Activated T-cell treated with anti-CD3 and anti-CD28 coated beads, Interleukin-2, amount 50 U/mL, for 24 hours (primary cell): ENCODE measurements at regions not wholly inside any gene's neighbourhood (a gene's known extent, or its start where the extent isn't known, plus 50 kb on each side); places are given as distances from the start of the nearest gene placed in this dataset.
"Not testable (repeated sequence)": the region's sequence is repeated elsewhere in the genome, so short reads cannot be mapped to it uniquely, and the experiment has no call there.

Experiments used
- DNase-seq: peaks from one replicate; pipeline ENCODE4 v3.0.0-alpha.2; 2020
- H3K27ac Mint-ChIP-seq: 2 replicates; pipeline ENCODE4 v1.8.0; 2020; ENCODE audit warnings: mild to moderate bottlenecking, mixed read lengths
- H3K27me3 Mint-ChIP-seq: 2 replicates; pipeline ENCODE4 v1.8.0; 2020; ENCODE audit warnings: mixed read lengths
- H3K36me3 Mint-ChIP-seq: 2 replicates; pipeline ENCODE4 v1.8.0; 2020; ENCODE audit warnings: low read depth, mixed read lengths
- H3K4me1 Mint-ChIP-seq: 2 replicates; pipeline ENCODE4 v1.8.0; 2020; ENCODE audit warnings: low read depth, mixed read lengths
- H3K4me3 Mint-ChIP-seq: 2 replicates; pipeline ENCODE4 v1.8.0; 2020; ENCODE audit warnings: mild to moderate bottlenecking, moderate library complexity, mixed read lengths
- H3K9me3 Mint-ChIP-seq: 2 replicates; pipeline ENCODE4 v1.8.0; 2020; ENCODE audit warnings: mixed read lengths

DNA sequence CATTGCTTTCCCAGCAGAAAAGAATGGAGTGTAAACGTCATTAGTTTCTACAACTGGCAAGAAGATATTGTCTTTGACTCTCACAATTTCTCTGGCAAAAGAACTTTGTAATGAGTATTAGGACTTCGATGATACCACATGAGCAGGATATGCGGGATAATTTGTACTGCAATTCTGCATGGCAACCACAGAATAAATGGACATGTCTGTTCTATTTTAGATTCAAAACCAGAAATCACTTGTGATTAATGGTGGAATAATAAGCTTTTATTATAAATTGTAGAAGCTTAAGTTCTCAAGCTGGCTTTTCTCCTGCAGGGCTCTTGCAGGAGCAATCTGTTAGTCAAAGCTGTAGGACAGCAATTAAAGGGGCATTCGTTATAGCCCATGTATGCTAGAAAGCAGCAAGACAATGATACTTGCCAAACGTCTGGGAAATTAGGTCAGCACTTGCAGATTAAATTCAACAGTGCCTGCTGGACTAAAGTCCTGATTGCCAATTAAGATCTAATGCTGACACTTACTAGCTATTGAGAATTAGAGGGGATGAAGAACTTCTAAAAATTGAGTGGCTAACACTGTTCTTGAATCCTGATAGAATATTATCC, 177.9 kb downstream of the PTH2R start:
- Mint-ChIP-seq H3K27ac (no peak overlapping the region), H3K4me3 (no peak overlapping the region), H3K27me3 (no peaks in the 10 kb centered on the region), H3K9me3 (no peaks in the 10 kb centered on the region), H3K36me3 (no peaks in the 10 kb centered on the region), H3K4me1 (no peaks in the 10 kb centered on the region)
- no peak for DNase-seq

DNA sequence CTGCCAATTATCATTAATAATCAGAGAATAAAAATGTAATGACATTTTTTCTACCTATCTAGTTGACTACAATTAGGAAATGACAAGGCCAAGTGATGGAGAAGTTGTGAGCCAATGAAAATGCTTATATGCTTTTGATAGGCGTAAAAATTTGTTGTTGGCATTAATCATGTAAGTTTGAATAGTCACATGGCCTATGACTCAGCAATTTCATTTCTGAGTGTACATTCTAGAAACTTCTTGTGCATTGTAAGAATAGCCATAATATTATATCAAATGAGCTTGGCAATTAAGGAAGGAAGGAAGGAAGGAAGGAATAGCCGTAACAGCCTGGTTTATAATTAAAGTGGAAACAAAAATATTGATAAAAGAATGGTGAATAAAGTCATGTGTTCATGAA, 179.9 kb downstream of the PTH2R start:
- H3K4me1 Mint-ChIP-seq, result no peaks in the 10 kb centered on the region
- no peak overlapping the region for H3K4me3 Mint-ChIP-seq
- H3K9me3 Mint-ChIP-seq, result no peaks in the 10 kb centered on the region
- no peaks in the 10 kb centered on the region for H3K27me3 Mint-ChIP-seq
- no peaks in the 10 kb centered on the region for H3K36me3 Mint-ChIP-seq
- no peak overlapping the region for H3K27ac Mint-ChIP-seq
- no peak for DNase-seq

- Mint-ChIP-seq H3K4me1 (no peaks in the 10 kb centered on the region), H3K27ac (no peak overlapping the region), H3K27me3 (no peaks in the 10 kb centered on the region), H3K9me3 (peaks cover 3% of the 10 kb centered on the region), H3K36me3 (no peaks in the 10 kb centered on the region), H3K4me3 (no peak overlapping the region)
- no peak for DNase-seq
These were observed 188.2 kb downstream of the PTH2R start for GRCh38 chr2:208594642-208595385.

- H3K27me3 Mint-ChIP-seq, result no peaks in the 10 kb centered on the region
- no peaks in the 10 kb centered on the region for H3K36me3 Mint-ChIP-seq
These were observed 189.0 kb downstream of the PTH2R start for GRCh38 chr2:208595386-208596275.

GRCh38 chr2:208607694-208608093, 201.1 kb downstream of the PTH2R start:
- peaks cover 5% of the 10 kb centered on the region for H3K9me3 Mint-ChIP-seq
- H3K27me3 Mint-ChIP-seq, result no peaks in the 10 kb centered on the region
- H3K4me1 Mint-ChIP-seq, result no peaks in the 10 kb centered on the region
- H3K36me3 Mint-ChIP-seq, result no peaks in the 10 kb centered on the region
- H3K4me3 Mint-ChIP-seq, result no peak overlapping the region
- no peak for DNase-seq
- H3K27ac Mint-ChIP-seq, result no peak overlapping the region

More at GRCh38 chr2:208595386-208596275, 189.0 kb downstream of the PTH2R start:
- Mint-ChIP-seq H3K4me1 (no peaks in the 10 kb centered on the region), H3K9me3 (peaks cover 3% of the 10 kb centered on the region), H3K27ac (no peak overlapping the region), H3K4me3 (no peak overlapping the region)
- DNase-seq, result no peak

- H3K9me3 Mint-ChIP-seq, result peaks cover 5% of the 10 kb centered on the region
- no peak overlapping the region for H3K4me3 Mint-ChIP-seq
- H3K27me3 Mint-ChIP-seq, result no peaks in the 10 kb centered on the region
These were observed 201.7 kb downstream of the PTH2R start for GRCh38 chr2:208608122-208608835.

DNA sequence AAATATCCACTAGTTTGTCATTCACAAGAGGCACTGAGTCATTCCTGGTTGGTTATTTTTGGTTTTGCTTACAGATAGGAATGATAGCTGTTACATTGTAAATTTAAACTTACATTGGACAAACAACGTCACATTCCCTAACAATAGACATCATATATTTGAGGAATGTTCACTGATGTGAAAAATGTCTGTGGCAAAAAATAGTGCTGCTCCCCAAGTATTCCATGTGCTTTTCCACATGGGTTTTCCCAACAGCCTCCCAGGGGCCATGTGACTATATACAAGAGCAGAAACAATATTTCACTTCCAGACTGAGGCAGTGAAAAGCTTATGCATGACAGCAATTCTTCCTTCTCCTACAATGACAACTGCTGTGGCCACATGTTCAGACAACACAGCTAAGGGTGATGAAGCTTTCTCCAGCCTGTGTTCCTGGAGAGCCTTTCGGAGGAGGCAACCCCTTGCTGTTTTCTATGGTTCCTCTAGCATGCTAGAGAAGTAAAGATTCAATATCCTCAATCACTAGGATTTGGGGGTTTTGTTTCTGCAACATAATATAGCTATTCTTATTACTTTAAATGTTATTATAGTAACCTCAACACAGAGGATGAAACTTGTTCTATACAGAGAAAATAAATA, 202.7 kb downstream of the PTH2R start:
- DNase-seq, result no peak
- no peaks in the 10 kb centered on the region for H3K4me1 Mint-ChIP-seq
- no peaks in the 10 kb centered on the region for H3K27me3 Mint-ChIP-seq
- H3K36me3 Mint-ChIP-seq, result no peaks in the 10 kb centered on the region
- peaks cover 5% of the 10 kb centered on the region for H3K9me3 Mint-ChIP-seq
- H3K27ac Mint-ChIP-seq, result no peak overlapping the region
- no peak overlapping the region for H3K4me3 Mint-ChIP-seq

More at GRCh38 chr2:208608122-208608835, 201.7 kb downstream of the PTH2R start:
- Mint-ChIP-seq H3K27ac (no peak overlapping the region), H3K36me3 (no peaks in the 10 kb centered on the region), H3K4me1 (no peaks in the 10 kb centered on the region)
- no peak for DNase-seq

DNA sequence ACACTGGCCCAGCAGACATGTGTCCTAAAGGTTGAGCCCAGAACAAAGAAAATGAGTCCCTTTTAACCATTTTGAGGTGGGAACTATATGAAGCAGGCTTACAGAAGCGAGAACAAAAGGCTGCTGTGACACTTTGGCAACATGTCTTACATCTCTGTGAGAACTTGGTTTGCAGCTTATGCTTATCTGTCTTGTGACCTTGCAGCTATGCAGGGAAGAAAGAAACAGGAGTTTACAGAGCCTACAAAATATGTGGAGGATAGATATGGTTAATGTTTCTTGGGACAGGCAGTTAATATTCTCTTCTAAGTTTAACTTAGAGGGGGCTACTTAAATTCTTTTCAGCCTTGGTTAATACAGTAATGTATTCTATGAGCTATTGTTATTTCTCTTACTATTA, 209.1 kb downstream of the PTH2R start:
- not testable (repeated sequence) for H3K27ac Mint-ChIP-seq, H3K4me1 Mint-ChIP-seq, H3K27me3 Mint-ChIP-seq, DNase-seq, H3K4me3 Mint-ChIP-seq, H3K9me3 Mint-ChIP-seq, H3K36me3 Mint-ChIP-seq

- DNase-seq, result no peak
- H3K4me3 Mint-ChIP-seq, result no peak overlapping the region
- no peaks in the 10 kb centered on the region for H3K27me3 Mint-ChIP-seq
- no peaks in the 10 kb centered on the region for H3K4me1 Mint-ChIP-seq
- no peaks in the 10 kb centered on the region for H3K9me3 Mint-ChIP-seq
- H3K27ac Mint-ChIP-seq, result no peak overlapping the region
- H3K36me3 Mint-ChIP-seq, result no peaks in the 10 kb centered on the region
These were observed 211.6 kb downstream of the PTH2R start for GRCh38 chr2:208618220-208618619.

DNA sequence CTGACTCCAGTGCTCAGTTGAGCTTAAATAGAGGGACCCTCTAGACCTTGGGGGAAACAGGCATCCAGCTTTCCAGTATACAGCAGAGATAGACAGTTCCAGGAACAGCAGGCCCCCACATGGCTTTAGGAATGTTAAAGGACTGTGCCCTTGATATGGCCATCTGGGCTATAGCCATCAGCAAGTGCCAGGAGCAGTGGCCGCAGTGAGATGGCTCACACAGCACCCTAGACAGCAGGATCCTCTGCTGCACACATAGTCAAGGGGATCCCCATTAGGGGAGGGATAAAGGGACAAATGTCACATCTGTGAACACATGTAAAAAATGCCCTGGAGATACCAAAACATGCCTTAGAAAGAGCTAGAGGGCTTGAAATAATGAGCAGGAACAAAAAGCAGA, 213.4 kb downstream of the PTH2R start:
- Mint-ChIP-seq H3K27ac (no peak overlapping the region), H3K4me3 (no peak overlapping the region), H3K36me3 (no peaks in the 10 kb centered on the region), H3K9me3 (no peaks in the 10 kb centered on the region), H3K27me3 (no peaks in the 10 kb centered on the region), H3K4me1 (no peaks in the 10 kb centered on the region)
- no peak for DNase-seq

DNA sequence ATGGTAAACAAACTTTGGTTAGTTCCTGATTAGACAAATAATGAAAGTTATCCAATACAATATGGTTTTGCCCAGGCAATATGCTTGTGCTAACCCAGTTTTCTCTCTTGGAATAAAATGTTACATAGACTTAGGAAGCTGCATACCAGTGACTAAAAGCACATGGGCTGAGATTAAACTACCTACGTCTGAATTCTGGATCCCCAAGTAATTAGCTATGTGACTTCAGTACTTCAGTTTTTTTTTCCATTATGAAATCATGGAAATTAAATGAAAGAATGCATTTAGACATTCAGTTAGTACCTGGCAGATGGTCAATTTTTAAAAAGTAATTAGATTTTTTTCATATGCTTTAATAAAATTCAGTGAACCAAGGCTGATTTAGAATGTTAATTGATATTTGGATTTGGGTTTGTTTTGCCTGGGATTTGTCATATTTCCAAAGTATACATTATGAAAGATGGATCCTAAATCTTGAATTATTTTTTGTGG, 213.9 kb downstream of the PTH2R start:
- Mint-ChIP-seq H3K4me1 (no peaks in the 10 kb centered on the region), H3K4me3 (no peak overlapping the region), H3K27me3 (no peaks in the 10 kb centered on the region), H3K27ac (no peak overlapping the region), H3K36me3 (no peaks in the 10 kb centered on the region), H3K9me3 (no peaks in the 10 kb centered on the region)
- no peak for DNase-seq

DNA sequence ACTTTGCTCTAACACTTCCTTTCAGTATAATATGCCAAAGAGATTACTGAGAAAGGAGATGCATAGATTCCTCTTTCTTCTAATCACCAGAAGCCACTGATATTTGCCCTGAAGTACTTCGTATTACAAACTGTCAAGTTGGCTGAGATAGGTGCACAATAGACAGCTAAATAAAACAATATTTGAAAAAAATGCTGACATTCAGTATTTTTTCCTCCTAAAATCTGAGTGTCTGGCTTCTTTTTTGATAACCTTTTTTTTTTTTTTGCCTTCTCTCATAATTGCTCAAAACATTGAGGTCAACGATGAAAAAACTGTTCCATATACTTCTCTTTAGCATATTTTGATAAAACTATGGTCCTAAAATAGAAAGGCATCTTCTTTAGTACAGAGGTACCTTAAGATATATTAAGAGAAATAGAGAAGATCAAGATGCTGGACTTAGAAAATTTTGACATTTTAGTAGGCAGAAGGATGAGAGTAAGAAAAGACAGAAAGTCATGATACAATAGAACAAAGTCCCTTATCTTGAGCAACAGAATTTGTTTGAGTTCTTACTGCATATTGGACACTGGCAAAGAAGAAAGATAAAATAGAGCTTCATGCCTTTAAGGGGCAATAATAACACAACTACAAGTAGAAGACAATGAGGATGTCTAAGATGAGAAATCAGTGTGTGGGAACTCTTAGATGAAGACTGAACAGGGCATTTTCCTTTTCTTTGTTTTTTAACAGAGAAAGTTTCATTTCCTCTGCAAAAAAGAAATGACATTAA, 220.7 kb downstream of the PTH2R start:
- Mint-ChIP-seq H3K27me3 (no peaks in the 10 kb centered on the region), H3K4me3 (no peak overlapping the region), H3K4me1 (no peaks in the 10 kb centered on the region), H3K27ac (no peak overlapping the region), H3K36me3 (no peaks in the 10 kb centered on the region), H3K9me3 (no peaks in the 10 kb centered on the region)
- no peak for DNase-seq

DNA sequence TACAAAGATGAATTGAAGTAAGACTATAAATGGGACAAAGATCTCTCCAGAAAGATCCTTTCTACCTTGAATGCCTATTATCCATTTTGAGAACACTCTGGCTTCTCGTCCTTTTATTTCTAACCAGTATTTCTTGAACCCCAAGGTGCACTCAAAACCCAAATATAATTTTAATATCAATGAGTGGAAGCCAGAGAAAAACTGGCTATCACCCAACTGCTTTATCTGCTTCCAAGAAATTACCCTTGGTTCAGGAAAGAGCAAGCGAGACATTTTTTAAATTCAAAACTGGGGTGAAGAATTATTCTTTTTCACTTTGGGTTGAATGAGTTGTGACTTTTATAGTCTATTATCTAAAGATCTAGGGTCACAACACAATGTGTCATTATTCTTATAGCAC, 221.3 kb downstream of the PTH2R start:
- H3K27ac Mint-ChIP-seq, result no peak overlapping the region
- no peaks in the 10 kb centered on the region for H3K27me3 Mint-ChIP-seq
- no peaks in the 10 kb centered on the region for H3K9me3 Mint-ChIP-seq
- H3K36me3 Mint-ChIP-seq, result no peaks in the 10 kb centered on the region
- DNase-seq, result no peak
- no peaks in the 10 kb centered on the region for H3K4me1 Mint-ChIP-seq
- H3K4me3 Mint-ChIP-seq, result no peak overlapping the region
